ENCODE measurements at regions not wholly inside any gene's neighbourhood (a gene's known extent, or its start where the extent isn't known, plus 50 kb on each side); places are given as distances from the start of the nearest gene placed in this dataset.
"Not testable (repeated sequence)": the region's sequence is repeated elsewhere in the genome, so short reads cannot be mapped to it uniquely, and the experiment has no call there.

DNA sequence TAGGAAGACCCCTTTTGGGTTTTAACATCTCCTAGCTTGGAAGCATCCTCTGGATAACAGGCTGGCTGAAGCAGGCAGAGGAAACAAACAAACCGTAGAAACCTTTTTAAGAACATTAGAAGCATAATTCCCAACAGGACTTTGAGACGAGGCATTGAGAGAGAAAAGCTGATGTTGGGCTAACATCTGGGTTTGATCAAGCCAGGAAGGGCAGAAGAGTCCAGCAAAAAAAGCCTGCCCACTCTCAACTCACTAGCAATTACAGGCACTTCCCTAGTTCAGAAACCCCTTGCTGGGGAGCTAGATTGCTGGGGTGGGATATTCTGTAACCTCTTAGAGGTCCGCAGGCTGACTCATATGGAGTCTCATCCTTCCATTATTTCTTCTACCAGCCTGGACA lies 75.4 kb upstream of the CTNNA1 start:
- TF ChIP-seq, protein P1, sequence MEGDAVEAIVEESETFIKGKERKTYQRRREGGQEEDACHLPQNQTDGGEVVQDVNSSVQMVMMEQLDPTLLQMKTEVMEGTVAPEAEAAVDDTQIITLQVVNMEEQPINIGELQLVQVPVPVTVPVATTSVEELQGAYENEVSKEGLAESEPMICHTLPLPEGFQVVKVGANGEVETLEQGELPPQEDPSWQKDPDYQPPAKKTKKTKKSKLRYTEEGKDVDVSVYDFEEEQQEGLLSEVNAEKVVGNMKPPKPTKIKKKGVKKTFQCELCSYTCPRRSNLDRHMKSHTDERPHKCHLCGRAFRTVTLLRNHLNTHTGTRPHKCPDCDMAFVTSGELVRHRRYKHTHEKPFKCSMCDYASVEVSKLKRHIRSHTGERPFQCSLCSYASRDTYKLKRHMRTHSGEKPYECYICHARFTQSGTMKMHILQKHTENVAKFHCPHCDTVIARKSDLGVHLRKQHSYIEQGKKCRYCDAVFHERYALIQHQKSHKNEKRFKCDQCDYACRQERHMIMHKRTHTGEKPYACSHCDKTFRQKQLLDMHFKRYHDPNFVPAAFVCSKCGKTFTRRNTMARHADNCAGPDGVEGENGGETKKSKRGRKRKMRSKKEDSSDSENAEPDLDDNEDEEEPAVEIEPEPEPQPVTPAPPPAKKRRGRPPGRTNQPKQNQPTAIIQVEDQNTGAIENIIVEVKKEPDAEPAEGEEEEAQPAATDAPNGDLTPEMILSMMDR (IDR thresholded peaks at IDR 0.05; ENCODE audit: low read depth, low read length): no peak
- no peak overlapping the region for H3K4me3 ChIP-seq (ENCODE audit: low read depth, low read length)

DNA sequence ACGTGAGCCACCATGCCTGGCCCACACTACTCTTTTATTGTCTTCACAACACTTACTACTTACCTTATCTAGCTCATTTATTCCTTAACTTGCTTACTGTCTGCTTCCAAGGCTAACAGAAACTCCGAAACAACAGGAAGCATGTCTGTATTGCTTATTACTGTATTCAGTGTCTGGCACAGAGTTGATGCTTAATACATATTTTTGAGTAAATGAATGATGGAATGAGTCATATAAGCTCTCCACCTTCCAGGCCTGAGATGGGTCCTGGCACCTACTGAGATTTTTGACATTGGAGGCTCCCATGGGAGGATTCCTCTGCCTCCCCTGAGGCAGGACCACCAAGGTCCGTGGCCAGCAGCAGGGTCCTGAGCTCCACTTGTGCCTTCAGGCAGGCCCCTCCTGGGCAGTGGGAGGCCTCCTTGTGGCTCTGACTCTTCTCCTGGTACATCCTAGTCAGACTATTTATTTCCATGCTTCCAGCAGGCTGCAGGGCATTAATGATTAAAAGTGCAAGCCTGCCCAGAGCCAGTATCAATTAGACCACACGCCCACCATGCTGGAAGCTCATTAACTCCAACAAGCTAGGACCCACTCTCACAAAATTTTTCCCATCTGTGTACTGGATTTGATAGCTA lies 76.5 kb upstream of the CTNNA1 start:
- TF ChIP-seq, protein P1 (IDR thresholded peaks at IDR 0.05; ENCODE audit: low read depth, low read length): no peak
- H3K4me3 ChIP-seq (ENCODE audit: low read depth, low read length): no peak overlapping the region

DNA sequence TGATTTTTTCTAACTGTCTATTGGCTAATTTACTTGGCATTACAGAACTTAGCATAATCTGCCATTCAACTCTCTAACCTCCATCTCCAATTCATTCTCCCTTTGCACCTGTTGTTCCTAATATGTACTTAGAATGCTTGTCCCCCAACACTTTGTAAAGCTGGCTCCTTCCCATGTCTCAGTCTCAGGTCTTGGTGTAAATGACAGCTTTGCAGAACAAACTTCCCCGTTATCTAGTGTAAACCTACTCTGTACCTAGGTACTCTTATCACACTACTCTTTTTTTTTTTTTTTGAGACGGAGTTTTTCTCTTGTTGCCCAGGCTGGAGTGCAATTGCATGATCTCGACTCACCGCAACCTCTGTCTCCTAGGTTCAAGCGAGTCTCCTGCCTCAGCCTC lies 77.2 kb upstream of the CTNNA1 start:
- TF ChIP-seq, protein P1 (IDR thresholded peaks at IDR 0.05; ENCODE audit: low read depth, low read length): no peak
- no peak overlapping the region for H3K4me3 ChIP-seq (ENCODE audit: low read depth, low read length)

DNA sequence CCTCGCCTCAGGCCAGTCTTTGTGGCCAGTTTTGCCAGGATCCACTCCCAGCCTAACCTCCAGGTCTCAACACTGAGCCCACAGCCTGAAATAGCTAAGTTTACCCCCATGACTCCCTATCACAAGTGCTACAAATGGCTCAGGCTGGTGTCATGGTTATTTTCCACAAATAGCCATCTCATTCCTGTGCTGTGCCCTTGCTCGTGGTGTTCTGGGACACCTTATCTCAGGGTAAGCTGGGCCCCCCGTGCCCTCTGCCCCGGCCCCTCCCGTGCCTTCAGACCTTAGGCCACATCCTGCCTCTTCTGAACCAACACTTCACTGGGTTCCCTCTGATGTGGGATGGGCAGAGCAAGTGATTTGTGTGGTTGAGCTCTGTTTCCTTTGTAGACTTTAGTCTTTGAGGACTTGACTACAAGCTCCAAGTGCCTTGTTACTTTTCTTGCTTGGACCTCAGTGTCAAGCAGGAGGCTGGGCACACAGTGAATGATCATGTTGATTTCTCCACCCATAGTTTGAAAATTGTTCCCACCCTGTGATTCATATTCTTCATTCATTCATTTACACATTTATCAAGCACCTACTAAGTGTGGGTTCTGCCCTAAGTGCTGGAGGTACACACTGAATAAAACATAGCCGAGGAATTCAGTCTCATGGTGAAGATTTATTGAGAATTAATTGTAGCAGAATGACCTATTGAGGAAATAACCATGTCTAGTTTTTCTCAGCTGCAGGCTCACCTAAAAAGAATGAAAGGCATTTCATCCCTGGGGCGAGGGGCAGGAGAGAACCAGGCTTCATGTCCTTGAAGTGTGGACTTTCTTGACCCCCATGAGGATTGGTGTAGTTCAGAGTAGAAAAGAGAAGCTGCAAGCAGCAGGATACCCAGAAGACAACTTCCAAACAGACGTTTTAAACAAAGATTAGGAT lies 84.5 kb upstream of the CTNNA1 start:
- H3K4me3 ChIP-seq (ENCODE audit: low read depth, low read length): no peak overlapping the region
- TF ChIP-seq, protein P1 (IDR thresholded peaks at IDR 0.05; ENCODE audit: low read depth, low read length): no peak

DNA sequence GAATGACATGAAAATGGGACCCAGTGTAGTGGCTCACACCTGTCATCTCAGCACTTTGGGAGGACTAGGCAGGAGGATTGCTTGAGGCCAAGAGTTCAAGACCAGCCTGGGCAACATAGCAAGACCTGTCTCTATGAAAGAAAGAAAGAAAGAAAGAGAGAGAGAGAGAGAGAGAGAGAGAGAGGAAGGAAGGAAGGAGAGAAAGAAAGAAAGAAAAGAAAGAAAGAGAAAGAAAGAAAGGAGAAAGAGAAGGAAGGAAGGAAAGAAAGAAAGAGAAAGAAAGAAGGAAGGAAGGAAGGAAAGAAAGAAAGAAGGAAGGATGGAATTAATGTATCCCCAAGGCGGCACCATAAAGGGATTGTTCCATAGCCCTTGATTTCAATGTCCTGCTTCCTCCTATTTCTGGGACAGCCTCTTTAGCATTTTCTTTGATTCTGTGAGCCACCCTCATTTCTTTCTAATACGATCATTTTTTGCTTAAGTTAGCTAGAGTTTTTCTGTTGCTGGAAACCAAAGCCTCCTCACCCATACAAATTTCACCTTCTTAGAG lies 85.4 kb upstream of the CTNNA1 start:
- not testable (repeated sequence) for H3K4me3 ChIP-seq (ENCODE audit: low read depth, low read length)

DNA sequence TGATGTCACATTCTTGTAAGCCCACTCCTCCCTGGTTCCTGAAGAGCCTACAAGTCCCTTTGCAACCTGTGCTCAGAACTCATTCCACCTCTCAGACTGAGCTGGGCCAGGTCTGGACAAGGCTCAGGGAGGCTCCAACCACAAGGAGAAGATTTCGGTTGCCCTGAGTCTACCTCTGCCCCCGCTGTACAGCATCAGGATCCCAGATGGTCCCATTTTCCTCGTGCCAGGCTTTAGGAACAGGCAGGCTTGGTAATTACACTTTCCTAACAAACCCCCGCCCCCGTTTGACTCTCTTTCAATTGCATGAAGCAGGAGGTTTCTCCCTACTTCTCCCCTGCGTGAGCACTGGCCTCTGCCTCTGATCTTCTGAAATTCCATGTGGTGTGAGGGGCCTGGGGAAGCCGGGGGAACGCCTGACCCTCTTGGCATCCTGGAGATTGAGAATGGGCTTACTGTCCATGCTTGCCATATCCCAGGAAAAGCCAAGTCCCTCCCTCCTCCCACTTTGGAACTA lies 86.9 kb upstream of the CTNNA1 start:
- TF ChIP-seq, protein P1 (IDR thresholded peaks at IDR 0.05; ENCODE audit: low read depth, low read length): no peak
- no peak overlapping the region for H3K4me3 ChIP-seq (ENCODE audit: low read depth, low read length)

DNA sequence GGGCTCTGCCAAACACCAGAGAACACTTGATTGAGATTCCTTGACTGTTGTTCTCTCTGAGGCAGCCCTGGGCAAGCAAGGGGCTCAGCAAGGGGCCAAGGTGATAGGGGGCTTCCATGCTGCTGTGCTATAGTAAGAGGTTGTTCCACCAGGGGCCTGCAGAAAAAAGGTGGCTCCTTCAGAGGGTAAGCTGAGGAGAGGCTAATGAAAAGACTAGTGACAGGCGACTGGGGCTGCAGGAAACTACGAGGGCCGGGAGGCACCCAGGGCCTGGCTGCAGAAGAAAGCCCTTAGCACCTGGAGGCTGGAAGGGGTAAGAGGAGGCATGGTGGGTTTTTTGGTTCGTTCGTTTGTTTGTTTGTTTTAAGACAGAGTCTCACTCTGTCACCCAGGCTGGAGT lies 88.0 kb upstream of the CTNNA1 start:
- no peak overlapping the region for H3K4me3 ChIP-seq (ENCODE audit: low read depth, low read length)
- TF ChIP-seq, protein P1 (IDR thresholded peaks at IDR 0.05; ENCODE audit: low read depth, low read length): no peak

Measured in WI38 (cell line).